GM12878 (cell line): ENCODE measurements at regions not wholly inside any gene's neighbourhood (a gene's known extent, or its start where the extent isn't known, plus 50 kb on each side); places are given as distances from the start of the nearest gene placed in this dataset.

Experiments used
- ATAC-seq: fragments of 200-7000 bp; cut with Tn5 transposase; 3 replicates; pipeline ENCODE4 v1.9.1; 2020; ENCODE audit warnings: mild to moderate bottlenecking, moderate library complexity
- BruUV-seq: library from RNA; stranded (reverse); fragments of 400-500 nt; replicated peaks from 2 replicates; lab custom pipeline; 2021; lab: Mats Ljungman, UMichigan
- CTCF ChIA-PET: fragments of 300-600 bp; sonication (Branson Sonifier 250); formaldehyde crosslinking; extraction: SDS; loops from one replicate; lab custom pipeline; 2021; ENCODE audit warnings: inconsistent platforms; lab: Yijun Ruan, JAX
- POLR2A ChIA-PET: fragments of 350-600 bp; formaldehyde crosslinking; extraction: SDS; loops from one replicate; lab custom pipeline; 2021; ENCODE audit warnings: inconsistent platforms; lab: Charles Lee
- RAD21 ChIA-PET: fragments of 300-600 bp; sonication (Branson Sonifier 250); formaldehyde crosslinking; loops from one replicate; lab custom pipeline; 2023; ENCODE audit warnings: antibody characterized with exemption; ENCODE audit not compliant: unreplicated experiment; lab: Charles Lee
- SMC1A ChIA-PET: fragments of 300-600 bp; sonication (Branson Sonifier 250); formaldehyde crosslinking; loops from one replicate; lab custom pipeline; 2023; ENCODE audit not compliant: unreplicated experiment, uncharacterized antibody; lab: Charles Lee
- DNase-seq: peaks from one replicate; pipeline ENCODE4 v3.0.0-alpha.2; 2011; ENCODE audit warnings: low read depth, low spot score
- FAIRE-seq: peaks from 3 replicates; lab custom pipeline; 2011; peaks lifted over from hg19 to GRCh38; lab: Jason Lieb, UNC
- H2AFZ ChIP-seq: 2 replicates; pipeline ENCODE4 v1.6.0; 2011; ENCODE audit warnings: low read depth, low read length, control low read depth; ENCODE audit not compliant: control insufficient read depth
- H3K27ac ChIP-seq: 2 replicates; pipeline ENCODE4 v1.5.1; 2011; ENCODE audit warnings: control low read depth; ENCODE audit not compliant: control insufficient read depth, insufficient read depth
- H3K27me3 ChIP-seq, 2 experiments: replicated peaks in 1 of 2; 2 replicates each; pipeline versions ENCODE4 v1.6.0 to v1.6.1; 2011; ENCODE audit warnings: low read length in 1 of 2; ENCODE audit not compliant: control insufficient read depth in 2 of 2, insufficient read depth in 2 of 2
- H3K36me3 ChIP-seq, 2 experiments: 2 replicates each; pipeline ENCODE4 v1.5.1; 2011; ENCODE audit warnings: low read length in 1 of 2; ENCODE audit not compliant: control insufficient read depth in 2 of 2, insufficient read depth in 2 of 2
- H3K4me1 ChIP-seq: 2 replicates; pipeline ENCODE4 v1.6.1; 2011; ENCODE audit warnings: mild to moderate bottlenecking, low read length, moderate library complexity, mixed read lengths; ENCODE audit not compliant: control insufficient read depth, insufficient read depth
- H3K4me2 ChIP-seq: 2 replicates; pipeline ENCODE4 v1.6.0; 2011; ENCODE audit warnings: control low read depth; ENCODE audit not compliant: control insufficient read depth, insufficient read depth
- H3K4me3 ChIP-seq: fragments of 200-600 bp; sonication (generic); 2 replicates; pipeline ENCODE4 v1.5.1; 2016
- H3K79me2 ChIP-seq: 2 replicates; pipeline ENCODE4 v1.6.0; 2011; ENCODE audit warnings: low read length; ENCODE audit not compliant: control insufficient read depth, insufficient read depth
- H3K9ac ChIP-seq: 2 replicates; pipeline ENCODE4 v1.8.0; 2011; ENCODE audit warnings: low read length, control low read depth, mixed read lengths; ENCODE audit not compliant: control insufficient read depth, insufficient read depth
- H3K9me3 ChIP-seq: replicated peaks from 3 replicates; pipeline ENCODE4 v1.5.1; 2011; ENCODE audit warnings: mild to moderate bottlenecking, low read length; ENCODE audit not compliant: control insufficient read depth, insufficient read depth
- H4K20me1 ChIP-seq: 2 replicates; pipeline ENCODE4 v1.6.0; 2011; ENCODE audit not compliant: control insufficient read depth, insufficient read depth
- ASH2L ChIP-seq: fragments of 300-600, 200-600 bp; sonication (generic); IDR thresholded peaks from 2 replicates; pipeline ENCODE4 v1.6.1; 2017; ENCODE audit warnings: low read depth, mild to moderate bottlenecking, borderline replicate concordance
- CBX5 ChIP-seq: sonication (generic); IDR thresholded peaks from 2 replicates; pipeline ENCODE4 v1.6.1; 2016; ENCODE audit warnings: low read depth, moderate library complexity, mild to moderate bottlenecking, inconsistent platforms
- ESRRA ChIP-seq: IDR thresholded peaks from 2 replicates; pipeline ENCODE4 v1.6.1; 2012; ENCODE audit warnings: mild to moderate bottlenecking, low read length, improper control_type of control experiment
- GATAD2B ChIP-seq: fragments of 450-650 bp; conservative IDR thresholded peaks from 2 replicates; pipeline ENCODE4 v1.6.1; 2017; ENCODE audit warnings: low read depth, mild to moderate bottlenecking, moderate library complexity
- HDAC2 ChIP-seq: fragments of 200-600 bp; sonication (generic); IDR thresholded peaks from 2 replicates; pipeline ENCODE4 v1.6.1; 2017
- IRF4 ChIP-seq: IDR thresholded peaks from 2 replicates; pipeline ENCODE4 v1.6.1; 2011; ENCODE audit warnings: low read depth, low read length
- KDM1A ChIP-seq: fragments of 200-600 bp; sonication (generic); IDR thresholded peaks from 2 replicates; pipeline ENCODE4 v1.6.1; 2016; ENCODE audit warnings: borderline replicate concordance
- MEF2B ChIP-seq: fragments of 450-650 bp; IDR thresholded peaks from 2 replicates; pipeline ENCODE4 v1.6.1; 2018; ENCODE audit warnings: mild to moderate bottlenecking, moderate library complexity; ENCODE audit not compliant: partially characterized antibody, poor library complexity, severe bottlenecking
- NFYB ChIP-seq: IDR thresholded peaks from 2 replicates; pipeline ENCODE4 v1.6.1; 2011; ENCODE audit warnings: low read depth, mild to moderate bottlenecking, low read length, improper control_type of control experiment, moderate library complexity; ENCODE audit not compliant: insufficient read depth
- NR2C2 ChIP-seq: IDR thresholded peaks from 2 replicates; pipeline ENCODE4 v1.6.1; 2011; ENCODE audit warnings: borderline replicate concordance, low read depth; ENCODE audit not compliant: control insufficient read depth, insufficient read length
- PML ChIP-seq: IDR thresholded peaks from 2 replicates; pipeline ENCODE4 v1.6.1; 2012; ENCODE audit warnings: low read length, inconsistent platforms
- RFX5 ChIP-seq: IDR thresholded peaks from 2 replicates; pipeline ENCODE4 v1.6.1; 2011; ENCODE audit warnings: low read depth, low read length, improper control_type of control experiment
- SUZ12 ChIP-seq: fragments of 200-600 bp; sonication (generic); IDR thresholded peaks from one replicate; pipeline ENCODE4 v1.6.1; 2018; ENCODE audit warnings: antibody characterized with exemption, mild to moderate bottlenecking; ENCODE audit not compliant: unreplicated experiment
- WGBS: methylation state at CpG from one replicate; pipeline ENCODE4 v1.1.6; 2016; ENCODE audit warnings: low lambda C conversion rate; ENCODE audit not compliant: insufficient replicate concordance, insufficient coverage; ENCODE audit errors: missing lambda C conversion rate; 5-methylcytosine and 5-hydroxymethylcytosine counted together
- in situ Hi-C: fragments of 300-500 bp; cut with MboI; formaldehyde crosslinking; loops from 9 replicates; pipeline ENCODE4 v1.14.3; 2018; ENCODE audit warnings: mixed read lengths
- intact Hi-C: fragments of 100-400 bp; cut with micrococcal nuclease; formaldehyde crosslinking; loops from one replicate; pipeline ENCODE4 v1.14.2; 2022; ENCODE audit not compliant: unreplicated experiment
- TF ChIP-seq, protein P1 (sequence below): IDR thresholded peaks from 2 replicates; pipeline ENCODE4 v1.6.1; 2012; ENCODE audit warnings: improper control_type of control experiment, low read depth, low read length; ENCODE audit not compliant: insufficient replicate concordance

DNA sequence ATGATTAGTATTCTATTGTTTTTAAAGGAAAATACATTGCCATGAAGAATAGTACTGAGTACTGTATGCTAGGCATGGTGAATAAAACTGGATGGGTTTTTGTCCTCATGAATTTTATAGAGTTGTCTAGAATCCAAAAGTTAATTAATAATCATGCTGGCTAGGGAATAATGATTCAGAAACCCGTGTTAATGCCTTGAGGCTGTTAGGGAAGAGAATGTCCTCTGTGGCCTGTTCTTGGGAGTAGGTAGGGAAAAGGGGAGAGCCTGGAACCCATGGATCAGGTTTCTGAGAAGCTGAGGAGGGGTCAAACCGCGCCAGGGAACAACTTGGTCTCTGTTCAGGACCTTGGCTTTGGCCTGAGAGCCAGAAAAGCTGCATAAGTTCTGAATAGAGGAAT lies 1376.3 kb upstream of the SLC10A2 start:
- DNase-seq, result no peak
- Histone ChIP-seq H3K9ac (no peak overlapping the region), H3K27ac (no peak overlapping the region), H3K36me3 (no peaks in the 10 kb centered on the region), H4K20me1 (no peaks in the 10 kb centered on the region), H3K79me2 (no peaks in the 10 kb centered on the region), H3K4me2 (no peak overlapping the region), H3K4me1 (no peaks in the 10 kb centered on the region), H3K9me3 (no peaks in the 10 kb centered on the region), H3K4me3 (no peak overlapping the region), H2AFZ (no peak overlapping the region), H3K27me3 (no peaks in the 10 kb centered on the region)
- ChIA-PET SMC1A (no interaction called here), RAD21 (no interaction called here), CTCF (no interaction called here), POLR2A (no interaction called here)
- FAIRE-seq, result no peak
- BruUV-seq, result no TSS peak
- ATAC-seq, result no peak
- in situ Hi-C loops, result no loop called here
- intact Hi-C loops, result no loop called here
- no peak for TF ChIP-seq SUZ12
- no peak for TF ChIP-seq GATAD2B
- TF ChIP-seq NFYB, result no peak
- no peak for TF ChIP-seq HDAC2
- no peak for TF ChIP-seq MEF2B
- TF ChIP-seq NR2C2, result no peak
- TF ChIP-seq RFX5, result no peak
- WGBS, result 3% methylated on average over 3 of the region's 3 CpGs

DNA sequence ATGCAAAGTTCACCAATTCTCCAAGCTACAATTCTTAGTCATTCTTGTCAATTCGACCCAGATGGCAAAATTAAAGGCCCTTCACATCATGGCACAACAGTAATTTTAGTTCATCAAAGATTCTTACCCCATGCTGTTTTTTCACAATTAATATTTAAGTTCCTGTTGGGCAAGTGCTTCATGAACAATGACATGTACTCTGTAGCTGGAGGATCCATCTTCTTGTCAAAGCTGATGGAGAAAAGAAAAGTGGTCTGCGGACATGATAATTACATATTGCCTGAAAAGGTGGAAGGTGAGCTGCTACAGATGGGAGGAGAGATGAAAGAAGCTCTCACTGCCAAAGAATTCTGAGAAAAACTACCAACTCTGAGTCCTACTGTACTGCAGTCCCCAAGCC lies 1370.3 kb upstream of the SLC10A2 start:
- Histone ChIP-seq H4K20me1 (no peaks in the 10 kb centered on the region), H3K4me2 (no peak overlapping the region), H3K9me3 (no peaks in the 10 kb centered on the region), H3K9ac (no peak overlapping the region), H3K79me2 (no peaks in the 10 kb centered on the region), H3K27me3 (no peaks in the 10 kb centered on the region), H3K36me3 (no peaks in the 10 kb centered on the region), H3K4me3 (no peak overlapping the region), H3K27ac (no peak overlapping the region), H2AFZ (no peak overlapping the region), H3K4me1 (no peaks in the 10 kb centered on the region)
- FAIRE-seq (no peak), DNase-seq (no peak), ATAC-seq (no peak)
- CTCF ChIA-PET, result no interaction called here
- RAD21 ChIA-PET, result no interaction called here
- BruUV-seq, result no TSS peak
- in situ Hi-C loops, result no loop called here
- POLR2A ChIA-PET, result no interaction called here
- 20% methylated on average over 2 of the region's 2 CpGs for WGBS
- intact Hi-C loops, result no loop called here
- SMC1A ChIA-PET, result no interaction called here
- TF ChIP-seq KDM1A, result no peak
- TF ChIP-seq IRF4, result no peak
- no peak for TF ChIP-seq CBX5
- no peak for TF ChIP-seq PML
- TF ChIP-seq ASH2L, result no peak
- TF ChIP-seq, protein P1, sequence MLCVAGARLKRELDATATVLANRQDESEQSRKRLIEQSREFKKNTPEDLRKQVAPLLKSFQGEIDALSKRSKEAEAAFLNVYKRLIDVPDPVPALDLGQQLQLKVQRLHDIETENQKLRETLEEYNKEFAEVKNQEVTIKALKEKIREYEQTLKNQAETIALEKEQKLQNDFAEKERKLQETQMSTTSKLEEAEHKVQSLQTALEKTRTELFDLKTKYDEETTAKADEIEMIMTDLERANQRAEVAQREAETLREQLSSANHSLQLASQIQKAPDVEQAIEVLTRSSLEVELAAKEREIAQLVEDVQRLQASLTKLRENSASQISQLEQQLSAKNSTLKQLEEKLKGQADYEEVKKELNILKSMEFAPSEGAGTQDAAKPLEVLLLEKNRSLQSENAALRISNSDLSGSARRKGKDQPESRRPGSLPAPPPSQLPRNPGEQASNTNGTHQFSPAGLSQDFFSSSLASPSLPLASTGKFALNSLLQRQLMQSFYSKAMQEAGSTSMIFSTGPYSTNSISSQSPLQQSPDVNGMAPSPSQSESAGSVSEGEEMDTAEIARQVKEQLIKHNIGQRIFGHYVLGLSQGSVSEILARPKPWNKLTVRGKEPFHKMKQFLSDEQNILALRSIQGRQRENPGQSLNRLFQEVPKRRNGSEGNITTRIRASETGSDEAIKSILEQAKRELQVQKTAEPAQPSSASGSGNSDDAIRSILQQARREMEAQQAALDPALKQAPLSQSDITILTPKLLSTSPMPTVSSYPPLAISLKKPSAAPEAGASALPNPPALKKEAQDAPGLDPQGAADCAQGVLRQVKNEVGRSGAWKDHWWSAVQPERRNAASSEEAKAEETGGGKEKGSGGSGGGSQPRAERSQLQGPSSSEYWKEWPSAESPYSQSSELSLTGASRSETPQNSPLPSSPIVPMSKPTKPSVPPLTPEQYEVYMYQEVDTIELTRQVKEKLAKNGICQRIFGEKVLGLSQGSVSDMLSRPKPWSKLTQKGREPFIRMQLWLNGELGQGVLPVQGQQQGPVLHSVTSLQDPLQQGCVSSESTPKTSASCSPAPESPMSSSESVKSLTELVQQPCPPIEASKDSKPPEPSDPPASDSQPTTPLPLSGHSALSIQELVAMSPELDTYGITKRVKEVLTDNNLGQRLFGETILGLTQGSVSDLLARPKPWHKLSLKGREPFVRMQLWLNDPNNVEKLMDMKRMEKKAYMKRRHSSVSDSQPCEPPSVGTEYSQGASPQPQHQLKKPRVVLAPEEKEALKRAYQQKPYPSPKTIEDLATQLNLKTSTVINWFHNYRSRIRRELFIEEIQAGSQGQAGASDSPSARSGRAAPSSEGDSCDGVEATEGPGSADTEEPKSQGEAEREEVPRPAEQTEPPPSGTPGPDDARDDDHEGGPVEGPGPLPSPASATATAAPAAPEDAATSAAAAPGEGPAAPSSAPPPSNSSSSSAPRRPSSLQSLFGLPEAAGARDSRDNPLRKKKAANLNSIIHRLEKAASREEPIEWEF, result no peak
- TF ChIP-seq NFYB, result no peak
- TF ChIP-seq ESRRA, result no peak
- no peak for TF ChIP-seq RFX5
